ENCODE measurements at regions not wholly inside any gene's neighbourhood (a gene's known extent, or its start where the extent isn't known, plus 50 kb on each side); places are given as distances from the start of the nearest gene placed in this dataset.
"Not testable (repeated sequence)": the region's sequence is repeated elsewhere in the genome, so short reads cannot be mapped to it uniquely, and the experiment has no call there.

DNA sequence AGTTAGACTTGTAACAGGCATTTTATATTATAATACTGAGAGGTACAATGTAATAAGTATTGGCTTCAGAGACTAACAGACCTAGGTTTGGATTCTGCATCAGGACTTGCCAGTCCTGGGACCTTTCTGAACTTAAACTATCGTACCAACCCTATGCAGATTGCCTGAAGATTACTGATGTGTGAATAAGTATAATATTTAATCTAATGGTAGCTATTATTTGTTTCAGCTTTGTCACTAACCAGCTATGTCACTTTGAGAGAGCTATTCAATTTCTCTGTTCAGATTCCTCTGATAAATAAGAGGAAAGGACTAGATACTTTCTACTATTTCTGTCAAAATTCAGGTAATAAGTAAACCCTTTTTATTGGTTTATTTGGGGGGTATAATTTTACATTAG, 184.4 kb upstream of the NECTIN3 start:
- H3K27ac ChIP-seq, result no peak overlapping the region
- TF ChIP-seq CTCF (IDR thresholded peaks at IDR 0.05), result no peak
- DNase-seq (ENCODE audit: low spot score), result no peak
- H3K4me3 ChIP-seq, result no peak overlapping the region

GRCh38 chr3:110888625-110889375, 182.8 kb upstream of the NECTIN3 start:
- H3K27ac ChIP-seq; H3K4me3 ChIP-seq; DNase-seq (ENCODE audit: low spot score): not testable (repeated sequence)

DNA sequence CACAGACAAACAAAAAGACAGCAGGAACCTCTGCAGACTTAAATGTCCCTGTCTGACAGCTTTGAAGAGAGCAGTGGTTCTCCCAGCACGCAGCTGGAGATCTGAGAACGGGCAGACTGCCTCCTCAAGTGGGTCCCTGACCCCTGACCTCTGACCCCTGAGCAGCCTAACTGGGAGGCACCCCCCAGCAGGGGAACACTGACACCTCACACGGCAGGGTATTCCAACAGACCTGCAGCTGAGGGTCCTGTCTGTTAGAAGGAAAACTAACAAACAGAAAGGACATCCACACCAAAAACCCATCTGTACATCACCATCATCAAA, 182.3 kb upstream of the NECTIN3 start:
- H3K4me3 ChIP-seq; DNase-seq (ENCODE audit: low spot score); H3K27ac ChIP-seq: not testable (repeated sequence)

DNA sequence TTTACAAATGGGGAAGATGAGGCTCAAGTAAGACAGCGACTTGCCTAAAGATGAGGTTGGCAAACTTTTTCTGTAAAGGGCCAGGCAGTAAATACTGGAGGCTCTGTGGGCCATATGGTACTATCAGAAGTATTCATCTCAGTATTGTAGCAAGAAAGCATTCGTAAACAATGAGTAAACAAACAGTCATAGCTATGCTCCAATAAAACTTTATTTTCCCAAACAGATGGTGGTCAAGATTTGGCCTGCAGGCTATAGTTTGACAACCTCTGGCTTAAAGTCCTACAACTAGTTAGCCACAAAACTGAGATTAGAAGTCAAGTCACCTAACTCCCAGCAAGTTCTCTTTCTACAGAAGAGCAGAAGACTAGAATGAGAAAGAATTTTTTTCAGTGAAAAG, 177.0 kb upstream of the NECTIN3 start:
- DNase-seq (ENCODE audit: low spot score), result no peak
- no peak overlapping the region for H3K4me3 ChIP-seq
- no peak for TF ChIP-seq CTCF (IDR thresholded peaks at IDR 0.05)
- H3K27ac ChIP-seq, result no peak overlapping the region

DNA sequence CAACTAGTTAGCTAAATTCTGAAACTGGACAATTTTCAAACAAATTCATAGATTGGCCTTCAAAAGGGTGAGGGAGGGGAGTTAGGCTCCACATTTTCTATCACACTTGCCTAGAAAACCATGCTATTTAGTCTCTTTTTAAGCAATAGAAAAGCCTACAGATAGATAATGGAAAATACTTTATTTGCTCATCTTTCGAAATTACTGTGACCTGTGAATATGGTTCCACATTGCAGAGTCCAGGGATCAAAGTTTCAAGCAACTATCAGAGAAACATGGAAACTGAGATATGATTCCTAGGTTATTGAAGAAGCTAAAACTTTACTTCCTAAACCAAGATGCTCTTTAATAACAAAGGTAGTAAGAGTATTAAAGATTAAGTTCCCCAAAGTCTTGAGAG, 176.6 kb upstream of the NECTIN3 start:
- no peak for TF ChIP-seq CTCF (IDR thresholded peaks at IDR 0.05)
- no peak for DNase-seq (ENCODE audit: low spot score)
- Histone ChIP-seq H3K27ac (no peak overlapping the region), H3K4me3 (no peak overlapping the region)

DNA sequence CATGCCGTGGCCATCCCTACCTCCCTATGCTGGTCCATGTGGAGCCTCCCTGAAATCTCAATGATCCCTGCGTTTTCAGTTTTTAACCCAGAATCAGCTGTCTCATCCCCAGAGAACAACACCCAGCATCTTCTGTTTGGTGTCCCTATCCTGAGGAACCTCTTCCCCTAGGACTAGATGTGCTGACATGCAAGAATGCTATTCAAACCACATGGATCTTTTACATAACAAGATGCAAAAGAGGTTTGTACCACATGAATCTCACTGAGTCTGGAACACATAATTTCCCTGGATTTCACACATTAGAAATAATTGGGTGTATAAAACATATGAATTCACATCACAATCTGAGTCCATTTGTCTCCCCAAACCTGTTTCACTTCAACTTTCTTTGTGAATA, 174.6 kb upstream of the NECTIN3 start:
- H3K27ac ChIP-seq, result no peak overlapping the region
- no peak overlapping the region for H3K4me3 ChIP-seq
- no peak for TF ChIP-seq CTCF (IDR thresholded peaks at IDR 0.05)
- no peak for DNase-seq (ENCODE audit: low spot score)

GRCh38 chr3:110900576-110900975, 171.0 kb upstream of the NECTIN3 start:
- DNase-seq (ENCODE audit: low spot score), result no peak
- no peak for TF ChIP-seq CTCF (IDR thresholded peaks at IDR 0.05)
- Histone ChIP-seq H3K27ac (no peak overlapping the region), H3K4me3 (no peak overlapping the region)

- TF ChIP-seq CTCF (IDR thresholded peaks at IDR 0.05), result no peak
- Histone ChIP-seq H3K4me3 (no peak overlapping the region), H3K27ac (no peak overlapping the region)
- DNase-seq (ENCODE audit: low spot score), result no peak
These were observed 170.1 kb upstream of the NECTIN3 start for GRCh38 chr3:110901536-110901935.
